OCI-LY1 (cell line): ENCODE measurements at regions not wholly inside any gene's neighbourhood (a gene's known extent, or its start where the extent isn't known, plus 50 kb on each side); places are given as distances from the start of the nearest gene placed in this dataset.

Experiments
- H2AFZ ChIP-seq: fragments of 200-600 bp; sonication (generic), shearing (Covaris generic); 2 replicates; pipeline ENCODE4 v1.6.0; 2014; ENCODE audit warnings: antibody characterized with exemption, mild to moderate bottlenecking, low read length
- H3F3A ChIP-seq: fragments of 200-600 bp; sonication (generic), shearing (Covaris generic); 2 replicates; pipeline ENCODE4 v1.6.0; 2014; ENCODE audit warnings: mild to moderate bottlenecking, antibody characterized with exemption, low read length, moderate library complexity; ENCODE audit not compliant: insufficient read depth
- H3K27ac ChIP-seq: fragments of 200-600 bp; sonication (generic); 2 replicates; pipeline ENCODE4 v1.5.1; 2014; ENCODE audit warnings: low read length, mixed run types, mild to moderate bottlenecking, low read depth; ENCODE audit not compliant: poor library complexity, severe bottlenecking
- H3K27me3 ChIP-seq: fragments of 200-600 bp; sonication (generic); 2 replicates; pipeline ENCODE4 v1.6.0; 2014; ENCODE audit warnings: antibody characterized with exemption, mild to moderate bottlenecking, low read length, moderate library complexity; ENCODE audit not compliant: insufficient read depth
- H3K36me3 ChIP-seq: fragments of 200-600 bp; sonication (generic); 2 replicates; pipeline ENCODE4 v1.6.1; 2014; ENCODE audit warnings: mild to moderate bottlenecking, antibody characterized with exemption, low read length, moderate library complexity, mixed read lengths; ENCODE audit not compliant: insufficient read depth
- H3K4me1 ChIP-seq: fragments of 200-600 bp; sonication (generic); 2 replicates; pipeline ENCODE4 v1.5.1; 2014; ENCODE audit warnings: mild to moderate bottlenecking, low read length, moderate library complexity; ENCODE audit not compliant: insufficient read depth, severe bottlenecking
- H3K4me2 ChIP-seq: fragments of 200-600 bp; sonication (generic), shearing (Covaris generic); 2 replicates; pipeline ENCODE4 v1.6.1; 2014; ENCODE audit warnings: low read length
- H3K4me3 ChIP-seq: fragments of 200-600 bp; sonication (generic); 2 replicates; pipeline ENCODE4 v1.5.1; 2014; ENCODE audit warnings: low read length, low read depth, mild to moderate bottlenecking, mixed read lengths; ENCODE audit not compliant: poor library complexity, severe bottlenecking
- H3K79me2 ChIP-seq: fragments of 200-600 bp; shearing (Covaris generic); 2 replicates; pipeline ENCODE4 v1.6.1; 2016; ENCODE audit warnings: mixed run types, low read length, mixed read lengths; ENCODE audit not compliant: insufficient read depth
- H3K9ac ChIP-seq: fragments of 200-600 bp; sonication (generic), shearing (Covaris generic); 2 replicates; pipeline ENCODE4 v1.6.1; 2014; ENCODE audit warnings: mild to moderate bottlenecking, low read length, mixed read lengths
- H3K9me2 ChIP-seq: fragments of 200-600 bp; sonication (generic), shearing (Covaris generic); 2 replicates; pipeline ENCODE4 v1.6.1; 2014; ENCODE audit warnings: low read depth, mild to moderate bottlenecking, low read length, mixed read lengths
- H3K9me3 ChIP-seq: fragments of 200-600 bp; shearing (Covaris generic); 2 replicates; pipeline ENCODE4 v1.6.1; 2014; ENCODE audit warnings: low read length, mixed read lengths
- H4K20me1 ChIP-seq: fragments of 200-600 bp; sonication (generic), shearing (Covaris generic); 2 replicates; pipeline ENCODE4 v1.6.0; 2016; ENCODE audit warnings: mild to moderate bottlenecking, low read length; ENCODE audit not compliant: insufficient read depth
- EZH2 ChIP-seq: fragments of 200-600 bp; sonication (generic), shearing (Covaris generic); IDR thresholded peaks from 2 replicates; pipeline ENCODE4 v1.8.0; 2017; ENCODE audit warnings: borderline replicate concordance, mixed run types, mild to moderate bottlenecking, antibody characterized with exemption, low read length, moderate library complexity, mixed read lengths
- TF ChIP-seq, protein P1 (sequence below): fragments of 200-600 bp; sonication (generic), shearing (Covaris generic); IDR thresholded peaks from 2 replicates; pipeline ENCODE4 v1.5.1; 2017; ENCODE audit warnings: mild to moderate bottlenecking, antibody characterized with exemption, low read length, moderate library complexity, mixed read lengths

DNA sequence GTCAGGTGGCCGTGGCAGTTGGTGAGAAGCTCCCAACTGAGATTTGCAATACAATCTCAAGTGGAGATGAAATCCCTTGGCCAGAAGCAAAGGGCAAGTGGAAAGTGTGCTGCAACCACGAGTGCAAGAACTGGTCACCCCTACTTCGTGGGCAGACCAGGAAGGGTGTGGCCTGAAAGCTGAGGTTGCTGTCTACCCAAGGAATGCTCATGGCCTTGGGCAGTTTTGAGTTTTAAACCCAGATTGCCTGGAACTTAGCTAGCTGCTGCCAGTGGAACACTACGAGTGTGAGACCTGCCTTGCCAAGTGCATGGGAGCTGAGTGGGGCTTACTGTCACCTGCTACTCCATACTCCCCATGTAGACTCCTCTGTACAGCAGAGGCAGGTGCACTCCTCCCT, 113.3 kb upstream of the FAT3 start:
- H3K4me1 ChIP-seq, result no peaks in the 10 kb centered on the region
- no peak for TF ChIP-seq EZH2
- TF ChIP-seq, protein P1, sequence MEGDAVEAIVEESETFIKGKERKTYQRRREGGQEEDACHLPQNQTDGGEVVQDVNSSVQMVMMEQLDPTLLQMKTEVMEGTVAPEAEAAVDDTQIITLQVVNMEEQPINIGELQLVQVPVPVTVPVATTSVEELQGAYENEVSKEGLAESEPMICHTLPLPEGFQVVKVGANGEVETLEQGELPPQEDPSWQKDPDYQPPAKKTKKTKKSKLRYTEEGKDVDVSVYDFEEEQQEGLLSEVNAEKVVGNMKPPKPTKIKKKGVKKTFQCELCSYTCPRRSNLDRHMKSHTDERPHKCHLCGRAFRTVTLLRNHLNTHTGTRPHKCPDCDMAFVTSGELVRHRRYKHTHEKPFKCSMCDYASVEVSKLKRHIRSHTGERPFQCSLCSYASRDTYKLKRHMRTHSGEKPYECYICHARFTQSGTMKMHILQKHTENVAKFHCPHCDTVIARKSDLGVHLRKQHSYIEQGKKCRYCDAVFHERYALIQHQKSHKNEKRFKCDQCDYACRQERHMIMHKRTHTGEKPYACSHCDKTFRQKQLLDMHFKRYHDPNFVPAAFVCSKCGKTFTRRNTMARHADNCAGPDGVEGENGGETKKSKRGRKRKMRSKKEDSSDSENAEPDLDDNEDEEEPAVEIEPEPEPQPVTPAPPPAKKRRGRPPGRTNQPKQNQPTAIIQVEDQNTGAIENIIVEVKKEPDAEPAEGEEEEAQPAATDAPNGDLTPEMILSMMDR, result no peak

DNA sequence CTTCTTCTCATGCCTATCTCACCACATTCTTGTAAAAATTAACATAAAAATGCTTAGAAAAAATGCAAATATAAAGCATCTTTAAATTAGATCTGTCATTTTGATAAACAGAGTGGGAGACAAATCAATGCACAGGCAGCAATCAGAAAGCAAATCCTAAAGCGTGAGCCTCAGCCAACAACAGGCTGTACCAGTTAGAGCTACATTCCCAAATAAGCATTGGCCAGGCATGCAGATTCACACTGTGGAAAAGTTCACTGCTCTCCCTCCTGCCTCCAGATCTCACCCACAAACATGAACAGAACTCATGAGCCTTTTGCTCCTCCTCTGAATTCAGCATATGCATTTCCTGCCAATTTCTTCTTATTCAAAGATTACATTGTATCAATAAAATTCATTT, 115.2 kb upstream of the FAT3 start:
- Histone ChIP-seq H3K36me3 (no peaks in the 10 kb centered on the region), H3K27me3 (no peaks in the 10 kb centered on the region), H4K20me1 (no peaks in the 10 kb centered on the region), H3K4me3 (no peak overlapping the region), H2AFZ (no peak overlapping the region), H3K9ac (no peak overlapping the region), H3K4me2 (no peak overlapping the region), H3F3A (no peaks in the 10 kb centered on the region), H3K27ac (no peak overlapping the region), H3K79me2 (no peaks in the 10 kb centered on the region), H3K9me2 (no peaks in the 10 kb centered on the region), H3K4me1 (no peaks in the 10 kb centered on the region), H3K9me3 (no peaks in the 10 kb centered on the region)
- TF ChIP-seq EZH2, result no peak
- TF ChIP-seq, protein P1, result no peak

More for the DNA sequence above, 113.3 kb upstream of the FAT3 start:
- no peak overlapping the region for H3K9ac ChIP-seq
- no peaks in the 10 kb centered on the region for H3K36me3 ChIP-seq
- H3K27ac ChIP-seq, result no peak overlapping the region
- no peak overlapping the region for H2AFZ ChIP-seq
- H3K4me3 ChIP-seq, result no peak overlapping the region
- no peaks in the 10 kb centered on the region for H3K79me2 ChIP-seq
- no peaks in the 10 kb centered on the region for H3K9me2 ChIP-seq
- no peaks in the 10 kb centered on the region for H3K9me3 ChIP-seq
- H3K27me3 ChIP-seq, result no peaks in the 10 kb centered on the region
- H3F3A ChIP-seq, result no peaks in the 10 kb centered on the region
- H3K4me2 ChIP-seq, result no peak overlapping the region
- H4K20me1 ChIP-seq, result no peaks in the 10 kb centered on the region

DNA sequence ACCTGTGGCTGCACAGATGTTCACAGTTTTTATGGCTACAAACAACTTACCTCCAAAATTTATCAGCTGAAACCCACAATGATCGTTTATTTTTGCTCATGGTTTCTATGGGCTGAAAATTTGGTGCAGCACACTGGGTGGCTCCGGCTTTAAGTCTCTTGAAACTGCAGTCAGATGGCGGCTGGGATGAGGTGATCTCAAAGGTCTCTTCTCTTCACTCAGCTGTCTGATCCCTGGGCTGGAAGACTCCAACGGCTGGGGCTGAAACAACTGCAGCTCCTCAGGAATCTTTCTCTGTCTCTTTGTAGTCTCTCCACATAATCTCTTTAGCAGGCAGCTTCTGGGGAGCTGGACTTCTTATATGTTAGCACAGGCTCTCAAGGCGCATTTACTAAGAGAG, 117.3 kb upstream of the FAT3 start:
- no peaks in the 10 kb centered on the region for H3K9me3 ChIP-seq
- no peak overlapping the region for H3K4me3 ChIP-seq
- no peaks in the 10 kb centered on the region for H3K27me3 ChIP-seq
- H3K9me2 ChIP-seq, result no peaks in the 10 kb centered on the region
- H3K4me2 ChIP-seq, result no peak overlapping the region
- H4K20me1 ChIP-seq, result no peaks in the 10 kb centered on the region
- H3K36me3 ChIP-seq, result no peaks in the 10 kb centered on the region
- H3K79me2 ChIP-seq, result no peaks in the 10 kb centered on the region
- H3F3A ChIP-seq, result no peaks in the 10 kb centered on the region
- no peak overlapping the region for H3K27ac ChIP-seq
- no peak overlapping the region for H2AFZ ChIP-seq
- no peaks in the 10 kb centered on the region for H3K4me1 ChIP-seq
- no peak overlapping the region for H3K9ac ChIP-seq
- TF ChIP-seq EZH2, result no peak

DNA sequence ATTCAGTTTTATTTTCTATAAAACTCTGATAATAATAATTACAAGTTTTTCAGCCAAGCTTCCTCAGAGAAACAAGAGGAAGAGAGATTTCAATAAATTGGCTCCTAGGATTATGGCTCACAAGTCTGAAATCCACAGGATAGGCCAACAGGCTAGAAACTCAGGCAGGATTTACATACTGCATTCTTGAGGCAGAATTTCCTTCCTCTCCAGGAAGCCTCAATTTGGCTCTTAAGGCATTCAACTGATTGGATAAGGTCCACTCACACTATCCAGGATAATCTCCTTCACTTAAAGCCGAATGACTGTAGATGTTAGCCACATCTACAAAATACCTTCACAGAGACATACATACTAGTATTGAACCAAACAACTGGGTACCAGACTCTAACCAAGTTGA, 120.3 kb upstream of the FAT3 start:
- Histone ChIP-seq H3K9me3 (no peaks in the 10 kb centered on the region), H3K27ac (no peak overlapping the region), H3K4me2 (no peak overlapping the region), H3K79me2 (no peaks in the 10 kb centered on the region), H3F3A (no peaks in the 10 kb centered on the region), H2AFZ (no peak overlapping the region), H3K4me1 (no peaks in the 10 kb centered on the region), H3K9me2 (no peaks in the 10 kb centered on the region), H3K9ac (no peak overlapping the region), H4K20me1 (no peaks in the 10 kb centered on the region), H3K27me3 (no peaks in the 10 kb centered on the region), H3K4me3 (no peak overlapping the region), H3K36me3 (no peaks in the 10 kb centered on the region)
- no peak for TF ChIP-seq EZH2
- TF ChIP-seq, protein P1, result no peak
